ENCODE measurements at regions not wholly inside any gene's neighbourhood (a gene's known extent, or its start where the extent isn't known, plus 50 kb on each side); places are given as distances from the start of the nearest gene placed in this dataset.
"Not testable (repeated sequence)": the region's sequence is repeated elsewhere in the genome, so short reads cannot be mapped to it uniquely, and the experiment has no call there.

GRCh38 chr7:116384936-116385635, 114.5 kb upstream of the CAV2 start:
- no peak for DNase-seq

- DNase-seq = no peak
Observed at GRCh38 chr7:116386674-116387073, 112.9 kb upstream of the CAV2 start.

GRCh38 chr7:116390363-116390762, 109.2 kb upstream of the CAV2 start:
- no peak for DNase-seq

GRCh38 chr7:116392806-116393205, 106.7 kb upstream of the CAV2 start:
- DNase-seq = no peak

GRCh38 chr7:116393654-116394053, 105.9 kb upstream of the CAV2 start:
- no peak for DNase-seq

GRCh38 chr7:116394106-116394505, 105.4 kb upstream of the CAV2 start:
- no peak for DNase-seq

GRCh38 chr7:116395141-116395791, 104.3 kb upstream of the CAV2 start:
- DNase-seq = no peak

- no peak for DNase-seq
Observed at GRCh38 chr7:116398672-116399071, 100.9 kb upstream of the CAV2 start.

GRCh38 chr7:116399819-116400218, 99.7 kb upstream of the CAV2 start:
- no peak for DNase-seq

GRCh38 chr7:116400522-116400921, 99.0 kb upstream of the CAV2 start:
- no peak for DNase-seq

- DNase-seq = no peak
Observed at GRCh38 chr7:116401711-116402110, 97.8 kb upstream of the CAV2 start.

GRCh38 chr7:116403265-116403664, 96.3 kb upstream of the CAV2 start:
- DNase-seq = no peak

- DNase-seq = no peak
Observed at GRCh38 chr7:116404389-116404788, 95.1 kb upstream of the CAV2 start.

- DNase-seq = no peak
Observed at GRCh38 chr7:116405810-116406209, 93.7 kb upstream of the CAV2 start.

GRCh38 chr7:116407165-116407564, 92.4 kb upstream of the CAV2 start:
- no peak for DNase-seq

- no peak for DNase-seq
Observed at GRCh38 chr7:116408166-116408565, 91.4 kb upstream of the CAV2 start.

GRCh38 chr7:116408831-116409453, 90.6 kb upstream of the CAV2 start:
- not testable (repeated sequence) for DNase-seq

- DNase-seq = not testable (repeated sequence)
Observed at GRCh38 chr7:116410694-116411093, 88.8 kb upstream of the CAV2 start.

- no peak for DNase-seq
Observed at GRCh38 chr7:116417593-116418345, 81.8 kb upstream of the CAV2 start.

- no peak for DNase-seq
Observed at GRCh38 chr7:116418524-116418923, 81.0 kb upstream of the CAV2 start.

- no peak for DNase-seq
Observed at GRCh38 chr7:116420003-116420402, 79.5 kb upstream of the CAV2 start.

- DNase-seq = no peak
Observed at GRCh38 chr7:116421298-116421697, 78.2 kb upstream of the CAV2 start.

GRCh38 chr7:116422683-116423082, 76.9 kb upstream of the CAV2 start:
- no peak for DNase-seq

Measured in T-helper 1 cell (primary cell).